ENCODE measurements at regions not wholly inside any gene's neighbourhood (a gene's known extent, or its start where the extent isn't known, plus 50 kb on each side); places are given as distances from the start of the nearest gene placed in this dataset.

GRCh38 chr4:18194278-18194677 is 172.7 kb upstream of the LCORL start:
- ATAC-seq: no peak
- TF ChIP-seq ZNF70 (CRISPR knock-in tag; IDR thresholded peaks at IDR 0.05): no peak
- TF ChIP-seq TCF4 (CRISPR knock-in tag; IDR thresholded peaks at IDR 0.05; ENCODE audit: borderline replicate concordance): no peak
- TF ChIP-seq CSRNP3 (CRISPR knock-in tag; IDR thresholded peaks at IDR 0.05): no peak
- no peak for TF ChIP-seq POU6F1 (CRISPR knock-in tag; IDR thresholded peaks at IDR 0.05; ENCODE audit: borderline replicate concordance, low read depth)
- no peak for TF ChIP-seq SNAI2 (CRISPR knock-in tag; IDR thresholded peaks at IDR 0.05)
- no peak for TF ChIP-seq ESRRG (CRISPR knock-in tag; IDR thresholded peaks at IDR 0.05)
- TF ChIP-seq TSHZ2 (CRISPR knock-in tag; IDR thresholded peaks at IDR 0.05): no peak
- TF ChIP-seq ZNF8 (CRISPR knock-in tag; IDR thresholded peaks at IDR 0.05): no peak
- TF ChIP-seq CSDC2 (CRISPR knock-in tag; IDR thresholded peaks at IDR 0.05): no peak
- no peak for TF ChIP-seq BACH2 (CRISPR knock-in tag; IDR thresholded peaks at IDR 0.05; ENCODE audit: borderline replicate concordance)
- no peak for TF ChIP-seq RARB (CRISPR knock-in tag; IDR thresholded peaks at IDR 0.05)
- TF ChIP-seq ARNTL (CRISPR knock-in tag; IDR thresholded peaks at IDR 0.05; ENCODE audit: borderline replicate concordance, low read depth): no peak
- TF ChIP-seq GLIS3 (CRISPR knock-in tag; IDR thresholded peaks at IDR 0.05): no peak
- TF ChIP-seq ISL1 (CRISPR knock-in tag; IDR thresholded peaks at IDR 0.05): no peak
- TF ChIP-seq CREB5 (CRISPR knock-in tag; IDR thresholded peaks at IDR 0.05; ENCODE audit: low read depth): no peak
- no peak for TF ChIP-seq PATZ1 (CRISPR knock-in tag; IDR thresholded peaks at IDR 0.05; ENCODE audit: borderline replicate concordance)
- TF ChIP-seq ZNF565 (CRISPR knock-in tag; conservative IDR thresholded peaks at IDR 0.05; ENCODE audit: low read depth): no peak
- TF ChIP-seq OSR1 (CRISPR knock-in tag; IDR thresholded peaks at IDR 0.05): no peak
- no peak for TF ChIP-seq ZC3H10 (CRISPR knock-in tag; IDR thresholded peaks at IDR 0.05)
- TF ChIP-seq ZFP30 (CRISPR knock-in tag; IDR thresholded peaks at IDR 0.05): no peak

GRCh38 chr4:18192901-18193300 is 171.3 kb upstream of the LCORL start:
- no peak for ATAC-seq
- TF ChIP-seq ZFP30 (CRISPR knock-in tag; IDR thresholded peaks at IDR 0.05) (no peak), TCF4 (CRISPR knock-in tag; IDR thresholded peaks at IDR 0.05; ENCODE audit: borderline replicate concordance) (no peak), CSDC2 (CRISPR knock-in tag; IDR thresholded peaks at IDR 0.05) (no peak), SNAI2 (CRISPR knock-in tag; IDR thresholded peaks at IDR 0.05) (no peak), ZNF8 (CRISPR knock-in tag; IDR thresholded peaks at IDR 0.05) (no peak), POU6F1 (CRISPR knock-in tag; IDR thresholded peaks at IDR 0.05; ENCODE audit: borderline replicate concordance, low read depth) (no peak)

Data from SK-N-SH treated with all-trans-retinoic acid at 6 μM for 48 hours (cell line).